ENCODE measurements at regions not wholly inside any gene's neighbourhood (a gene's known extent, or its start where the extent isn't known, plus 50 kb on each side); places are given as distances from the start of the nearest gene placed in this dataset.

DNA sequence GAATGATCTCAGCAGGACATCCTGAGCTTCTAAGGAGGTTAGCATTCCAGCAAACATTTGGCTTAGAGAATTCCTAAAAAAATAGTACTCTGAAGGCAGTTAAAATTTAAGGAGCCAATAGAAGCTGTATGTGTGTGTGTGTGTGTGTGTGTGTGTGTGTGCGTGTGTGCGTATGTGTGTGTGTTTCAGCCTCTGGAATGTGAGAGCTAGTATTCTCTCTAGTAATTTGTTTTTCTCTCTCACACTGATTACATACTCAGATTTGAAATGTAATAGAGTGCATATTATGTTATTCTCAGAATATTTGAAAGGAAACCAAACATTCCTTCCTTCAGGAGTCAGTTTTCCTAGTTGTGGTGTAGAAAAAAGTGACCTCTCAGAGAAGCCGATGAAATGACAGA is 279.6 kb downstream of the TMEM38B start:
- TF ChIP-seq, protein P1, sequence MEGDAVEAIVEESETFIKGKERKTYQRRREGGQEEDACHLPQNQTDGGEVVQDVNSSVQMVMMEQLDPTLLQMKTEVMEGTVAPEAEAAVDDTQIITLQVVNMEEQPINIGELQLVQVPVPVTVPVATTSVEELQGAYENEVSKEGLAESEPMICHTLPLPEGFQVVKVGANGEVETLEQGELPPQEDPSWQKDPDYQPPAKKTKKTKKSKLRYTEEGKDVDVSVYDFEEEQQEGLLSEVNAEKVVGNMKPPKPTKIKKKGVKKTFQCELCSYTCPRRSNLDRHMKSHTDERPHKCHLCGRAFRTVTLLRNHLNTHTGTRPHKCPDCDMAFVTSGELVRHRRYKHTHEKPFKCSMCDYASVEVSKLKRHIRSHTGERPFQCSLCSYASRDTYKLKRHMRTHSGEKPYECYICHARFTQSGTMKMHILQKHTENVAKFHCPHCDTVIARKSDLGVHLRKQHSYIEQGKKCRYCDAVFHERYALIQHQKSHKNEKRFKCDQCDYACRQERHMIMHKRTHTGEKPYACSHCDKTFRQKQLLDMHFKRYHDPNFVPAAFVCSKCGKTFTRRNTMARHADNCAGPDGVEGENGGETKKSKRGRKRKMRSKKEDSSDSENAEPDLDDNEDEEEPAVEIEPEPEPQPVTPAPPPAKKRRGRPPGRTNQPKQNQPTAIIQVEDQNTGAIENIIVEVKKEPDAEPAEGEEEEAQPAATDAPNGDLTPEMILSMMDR (conservative IDR thresholded peaks at IDR 0.05; ENCODE audit: low read depth, low read length) = no peak

DNA sequence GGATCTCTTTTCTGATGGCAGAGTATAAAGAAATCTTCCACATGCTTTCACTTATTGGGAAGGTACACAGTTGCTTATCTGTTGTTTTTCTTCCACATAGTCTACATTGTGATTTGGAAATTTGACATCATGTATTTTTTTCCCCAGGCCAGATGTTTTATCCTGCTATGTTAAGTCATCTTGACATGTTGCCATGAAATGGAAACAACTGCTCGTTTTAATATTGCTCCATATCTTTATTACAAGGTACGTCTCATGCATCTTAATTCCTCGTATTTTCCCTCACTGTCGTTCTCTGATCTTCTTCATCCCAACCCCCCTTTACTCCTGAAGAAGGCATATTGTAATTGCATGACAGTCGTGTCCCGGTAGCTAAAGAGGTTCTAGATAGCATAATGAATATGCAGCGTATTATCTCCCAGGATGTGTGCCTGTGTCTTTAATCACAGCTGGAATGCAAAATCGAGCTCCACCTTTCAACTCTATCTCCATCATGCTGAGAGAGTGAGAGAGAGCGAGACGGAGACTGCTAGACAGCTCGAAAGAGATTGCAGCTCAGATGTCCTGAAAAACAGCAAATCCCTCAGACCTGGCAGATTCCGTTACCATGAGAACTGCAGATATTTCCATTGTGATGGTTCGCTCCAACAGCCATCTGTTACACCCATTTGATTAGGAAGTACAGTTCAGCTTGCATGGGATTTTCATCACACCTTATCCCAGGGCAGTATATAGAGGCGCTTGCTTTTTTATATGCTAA is 281.7 kb downstream of the TMEM38B start:
- DNase-seq (ENCODE audit: low read depth) = no peak
- H3K4me3 ChIP-seq (ENCODE audit: low read length) = no peak overlapping the region
- TF ChIP-seq, protein P1 (conservative IDR thresholded peaks at IDR 0.05; ENCODE audit: low read depth, low read length) = no peak

More for the DNA sequence above, 279.6 kb downstream of the TMEM38B start:
- no peak overlapping the region for H3K4me3 ChIP-seq (ENCODE audit: low read length)
- DNase-seq (ENCODE audit: low read depth) = no peak

DNA sequence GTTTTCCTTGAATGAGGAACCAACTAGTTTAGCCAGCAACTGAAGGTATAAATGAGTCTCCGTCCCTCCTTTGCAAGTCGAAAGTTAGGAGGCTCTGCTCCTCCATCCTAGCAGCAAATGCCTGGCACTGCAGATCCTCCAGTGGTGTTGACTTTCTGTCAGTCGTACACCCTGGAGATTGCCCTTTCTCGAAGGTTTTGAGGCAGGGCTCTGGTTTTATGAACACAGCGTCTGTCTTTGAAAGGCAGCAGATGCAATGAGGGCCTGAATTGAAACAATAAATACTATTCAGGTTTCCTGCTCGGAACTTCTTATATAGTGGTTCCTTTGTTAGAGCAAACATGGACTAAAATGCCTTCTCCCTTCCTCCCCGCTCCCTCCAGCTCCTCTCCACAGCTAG is 284.0 kb downstream of the TMEM38B start:
- DNase-seq (ENCODE audit: low read depth) = no peak
- TF ChIP-seq, protein P1 (conservative IDR thresholded peaks at IDR 0.05; ENCODE audit: low read depth, low read length) = no peak
- no peak overlapping the region for H3K4me3 ChIP-seq (ENCODE audit: low read length)

DNA sequence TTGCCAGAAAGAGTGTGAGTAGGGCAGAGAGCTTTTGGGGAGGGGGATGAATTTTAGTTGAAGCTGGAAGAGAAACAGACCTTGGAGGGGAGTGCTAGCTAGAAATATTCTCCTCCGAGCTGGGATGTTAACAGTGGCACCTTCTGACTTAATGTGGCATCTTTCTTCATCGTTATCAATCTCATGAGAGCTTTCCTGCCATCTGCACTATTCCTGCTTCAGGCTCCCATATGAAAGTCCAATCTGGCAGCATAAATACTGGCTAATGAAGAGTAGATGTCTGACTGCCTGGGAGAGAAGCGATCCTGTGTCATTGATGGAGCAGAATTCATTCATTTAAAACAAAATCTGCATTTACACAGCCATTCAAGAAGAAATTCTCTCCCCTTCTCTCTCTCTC is 284.5 kb downstream of the TMEM38B start:
- no peak for DNase-seq (ENCODE audit: low read depth)
- H3K4me3 ChIP-seq (ENCODE audit: low read length) = no peak overlapping the region
- TF ChIP-seq, protein P1 (conservative IDR thresholded peaks at IDR 0.05; ENCODE audit: low read depth, low read length) = no peak

DNA sequence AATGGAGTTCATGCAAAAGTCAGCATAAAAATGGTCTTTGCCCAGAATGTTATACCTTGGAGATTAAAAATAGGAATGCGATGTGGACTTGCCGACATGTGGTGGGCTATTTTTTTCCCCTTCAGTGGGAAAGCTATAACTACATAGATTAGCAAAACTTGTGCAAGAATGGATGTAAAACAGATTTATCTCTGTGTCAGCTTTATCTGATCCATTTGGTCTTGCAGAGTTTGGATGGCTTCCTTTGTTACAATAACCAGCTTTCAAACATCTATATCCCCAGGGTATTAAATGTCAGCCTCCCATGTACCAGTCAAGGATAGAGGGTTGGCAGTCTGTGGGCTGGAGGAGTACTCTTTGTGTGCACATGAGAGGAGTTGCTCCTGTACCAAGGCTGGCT is 284.9 kb downstream of the TMEM38B start:
- DNase-seq (ENCODE audit: low read depth) = no peak
- H3K4me3 ChIP-seq (ENCODE audit: low read length) = no peak overlapping the region
- TF ChIP-seq, protein P1 (conservative IDR thresholded peaks at IDR 0.05; ENCODE audit: low read depth, low read length) = no peak

DNA sequence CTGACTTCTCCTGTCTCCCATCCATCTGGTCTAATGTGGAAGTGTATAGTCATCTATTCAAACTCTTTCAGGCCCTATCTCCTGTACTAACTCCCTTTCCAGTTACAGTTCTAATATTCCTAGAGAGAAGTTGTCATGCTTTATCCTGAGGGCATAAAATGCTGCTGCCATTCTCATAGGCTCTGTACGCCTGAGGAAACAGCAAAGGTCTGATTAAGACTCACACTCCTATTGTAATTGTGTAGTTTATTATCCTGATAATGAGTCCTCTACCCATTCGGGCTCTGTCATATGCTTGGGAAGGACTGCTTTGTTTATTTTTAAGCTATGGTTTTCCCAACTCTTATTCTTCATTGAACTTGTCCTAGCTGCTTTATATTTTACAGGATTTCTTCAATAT is 290.4 kb downstream of the TMEM38B start:
- H3K4me3 ChIP-seq (ENCODE audit: low read length) = no peak overlapping the region
- TF ChIP-seq, protein P1 (conservative IDR thresholded peaks at IDR 0.05; ENCODE audit: low read depth, low read length) = no peak
- DNase-seq (ENCODE audit: low read depth) = no peak
